Lower leg skin (tissue), 4 donors: ENCODE measurements at regions not wholly inside any gene's neighbourhood (a gene's known extent, or its start where the extent isn't known, plus 50 kb on each side); places are given as distances from the start of the nearest gene placed in this dataset.

Experiments used
- DNase-seq, 2 donors: peaks; one replicate each; pipeline ENCODE4 v3.0.0-alpha.2; 2019; ENCODE audit warnings: low spot score in 2 of 2
- H3K4me3 ChIP-seq: fragments of 200-600 bp; sonication (generic); 2 replicates; pipeline ENCODE4 v1.5.1; 2017; ENCODE audit warnings: mild to moderate bottlenecking, low read depth; ENCODE audit not compliant: poor library complexity, severe bottlenecking
- POLR2A ChIP-seq, 2 donors: fragments of 450-650 bp; IDR thresholded peaks; one replicate each; pipeline ENCODE4 v1.6.1; 2016 to 2017; ENCODE audit warnings: antibody characterized with exemption in 2 of 2, mild to moderate bottlenecking in 1 of 2, moderate library complexity in 1 of 2
- WGBS, 2 donors: methylation state at CpG; one replicate each; pipeline ENCODE4 v1.1.5; 2018; 5-methylcytosine and 5-hydroxymethylcytosine counted together
- intact Hi-C: fragments of 100-400 bp; cut with DNase I; formaldehyde crosslinking; loops from one replicate; pipeline ENCODE4 v1.15.0; 2023; ENCODE audit warnings: low total_unique reads
- TF ChIP-seq, protein P1 (sequence below), 3 donors: fragments of 450-650 bp; IDR thresholded peaks; one replicate each; pipeline ENCODE4 v1.5.1; 2016; ENCODE audit warnings: antibody characterized with exemption in 3 of 3, mild to moderate bottlenecking in 3 of 3, moderate library complexity in 2 of 3

DNA sequence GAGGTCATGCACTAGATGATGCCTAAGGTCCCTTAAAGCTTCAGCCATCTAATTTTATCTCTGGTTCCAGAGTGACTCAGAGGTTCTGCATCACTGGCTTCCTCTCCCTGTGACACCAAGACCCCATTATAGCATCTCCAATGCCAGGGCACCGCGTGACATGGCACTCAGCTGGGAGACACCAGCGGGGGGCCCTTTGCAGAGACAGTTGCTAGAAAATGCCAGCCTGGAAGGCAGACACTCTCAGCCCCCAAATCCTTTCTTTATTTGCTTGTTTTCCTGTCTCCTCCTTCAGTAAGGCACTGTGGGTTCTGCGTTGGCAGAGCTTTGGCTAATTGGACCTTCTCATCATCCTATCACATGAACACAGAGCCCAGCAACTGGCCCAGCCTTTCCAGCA, 123.5 kb upstream of the VRK1 start:
- intact Hi-C loops, result no loop called here
- no peak for TF ChIP-seq POLR2A (IDR thresholded peaks at IDR 0.05)
- TF ChIP-seq, protein P1, sequence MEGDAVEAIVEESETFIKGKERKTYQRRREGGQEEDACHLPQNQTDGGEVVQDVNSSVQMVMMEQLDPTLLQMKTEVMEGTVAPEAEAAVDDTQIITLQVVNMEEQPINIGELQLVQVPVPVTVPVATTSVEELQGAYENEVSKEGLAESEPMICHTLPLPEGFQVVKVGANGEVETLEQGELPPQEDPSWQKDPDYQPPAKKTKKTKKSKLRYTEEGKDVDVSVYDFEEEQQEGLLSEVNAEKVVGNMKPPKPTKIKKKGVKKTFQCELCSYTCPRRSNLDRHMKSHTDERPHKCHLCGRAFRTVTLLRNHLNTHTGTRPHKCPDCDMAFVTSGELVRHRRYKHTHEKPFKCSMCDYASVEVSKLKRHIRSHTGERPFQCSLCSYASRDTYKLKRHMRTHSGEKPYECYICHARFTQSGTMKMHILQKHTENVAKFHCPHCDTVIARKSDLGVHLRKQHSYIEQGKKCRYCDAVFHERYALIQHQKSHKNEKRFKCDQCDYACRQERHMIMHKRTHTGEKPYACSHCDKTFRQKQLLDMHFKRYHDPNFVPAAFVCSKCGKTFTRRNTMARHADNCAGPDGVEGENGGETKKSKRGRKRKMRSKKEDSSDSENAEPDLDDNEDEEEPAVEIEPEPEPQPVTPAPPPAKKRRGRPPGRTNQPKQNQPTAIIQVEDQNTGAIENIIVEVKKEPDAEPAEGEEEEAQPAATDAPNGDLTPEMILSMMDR (IDR thresholded peaks at IDR 0.05), result no peak
- H3K4me3 ChIP-seq, result no peak overlapping the region
- WGBS, 2 donors, result 89 to 95% methylated on average over 4 of the region's 4 CpGs
- peak in 1 of 2 donors; percentile 37 for DNase-seq

DNA sequence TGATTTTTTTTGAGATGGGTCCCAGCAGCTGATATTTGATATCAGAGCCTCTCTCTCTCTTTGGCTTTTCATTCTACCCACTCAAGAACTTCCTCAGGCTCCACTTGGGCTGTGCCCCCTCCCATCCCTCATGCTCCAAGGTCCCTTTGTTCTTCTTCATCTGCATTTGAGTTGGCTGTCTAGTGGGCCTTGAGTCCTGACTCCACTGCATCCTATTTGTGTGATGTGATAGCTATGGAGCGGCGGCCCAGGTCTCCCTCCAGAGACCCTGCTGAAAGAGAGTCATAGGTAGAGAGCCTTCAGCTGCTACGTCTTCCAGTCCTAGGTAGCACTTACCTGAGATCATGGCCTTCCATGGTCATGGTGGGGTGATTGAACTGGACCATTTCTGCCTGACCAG, 123.1 kb upstream of the VRK1 start:
- H3K4me3 ChIP-seq, result no peak overlapping the region
- WGBS, 2 donors, result 85 to 91% methylated on average over 3 of the region's 3 CpGs
- peak in 1 of 2 donors; percentile 62 for DNase-seq
- intact Hi-C loops, result no loop called here
- TF ChIP-seq, protein P1 (IDR thresholded peaks at IDR 0.05), result no peak
- TF ChIP-seq POLR2A (IDR thresholded peaks at IDR 0.05), result no peak

DNA sequence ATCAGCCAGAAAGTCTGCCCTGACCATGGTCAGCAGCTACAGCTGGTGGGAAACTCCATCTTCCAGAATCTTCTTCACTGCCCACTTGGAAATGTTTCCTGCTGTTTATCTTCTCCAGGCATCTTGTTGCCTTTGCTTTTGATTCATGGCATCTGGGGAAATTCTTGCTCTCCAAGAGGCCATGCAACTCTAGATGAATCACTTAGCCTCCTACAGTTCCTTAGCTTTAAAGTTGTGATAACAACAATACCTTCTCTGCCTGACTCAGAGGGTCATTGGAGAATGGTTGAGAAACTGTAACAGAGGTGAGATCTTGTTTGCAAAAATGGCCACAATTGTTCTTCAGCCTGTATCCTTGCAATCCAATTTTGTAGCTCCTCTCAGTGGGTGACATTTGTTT, 121.0 kb upstream of the VRK1 start:
- DNase-seq, result peak in 1 of 2 donors; percentile 2
- intact Hi-C loops, result no loop called here

DNA sequence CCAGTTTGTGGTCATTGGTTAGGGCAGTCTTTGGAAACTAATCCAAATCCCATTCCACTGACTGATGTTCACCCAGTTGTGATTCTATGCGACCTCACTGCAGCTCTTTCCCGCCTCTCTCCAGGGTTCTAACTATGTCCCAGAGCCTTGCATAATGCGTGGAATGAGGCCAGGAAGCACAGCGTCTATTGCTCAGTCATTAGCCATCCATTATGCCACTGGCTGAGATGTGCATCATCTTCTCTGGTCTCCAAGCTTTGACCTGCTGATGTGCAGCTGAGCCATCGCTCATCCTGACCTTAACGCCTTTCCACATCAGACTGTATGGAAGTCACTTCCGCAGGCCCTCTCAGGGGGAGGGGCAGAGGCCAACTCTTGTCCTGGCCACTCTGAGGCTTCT, 115.4 kb upstream of the VRK1 start:
- H3K4me3 ChIP-seq, result no peak overlapping the region
- no peak for TF ChIP-seq POLR2A (IDR thresholded peaks at IDR 0.05)
- TF ChIP-seq, protein P1 (IDR thresholded peaks at IDR 0.05), result no peak
- WGBS, 2 donors, result 71 to 75% methylated on average over 7 of the region's 7 CpGs
- intact Hi-C loops, result no loop called here
- DNase-seq, result no peak

More for the DNA sequence above, 121.0 kb upstream of the VRK1 start:
- no peak overlapping the region for H3K4me3 ChIP-seq
- no peak for TF ChIP-seq POLR2A (IDR thresholded peaks at IDR 0.05)
- TF ChIP-seq, protein P1 (IDR thresholded peaks at IDR 0.05), result no peak

DNA sequence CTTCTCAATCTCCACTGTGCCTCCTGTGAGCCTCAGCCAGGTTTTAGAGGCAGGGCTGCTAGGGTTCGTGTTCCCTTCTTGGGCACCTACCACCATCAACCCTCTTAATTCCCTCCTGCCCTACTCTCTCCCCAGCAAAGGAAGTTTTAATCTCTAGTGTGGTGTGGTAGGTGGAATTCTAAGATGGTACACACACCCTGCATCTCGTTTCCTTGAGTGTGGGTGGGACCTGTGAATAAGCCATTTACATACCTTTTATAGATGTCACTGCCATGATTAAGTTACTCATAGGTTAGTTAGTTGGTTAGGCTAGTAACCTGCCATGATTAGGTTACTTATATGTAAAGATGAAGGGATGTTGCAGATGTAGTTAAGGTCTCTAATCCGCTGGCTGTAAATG, 114.8 kb upstream of the VRK1 start:
- no peak overlapping the region for H3K4me3 ChIP-seq
- WGBS, 2 donors, result 70 to 71% methylated on average over 3 of the region's 3 CpGs
- intact Hi-C loops, result no loop called here
- no peak for DNase-seq
- TF ChIP-seq, protein P1 (IDR thresholded peaks at IDR 0.05), result no peak
- TF ChIP-seq POLR2A (IDR thresholded peaks at IDR 0.05), result no peak

DNA sequence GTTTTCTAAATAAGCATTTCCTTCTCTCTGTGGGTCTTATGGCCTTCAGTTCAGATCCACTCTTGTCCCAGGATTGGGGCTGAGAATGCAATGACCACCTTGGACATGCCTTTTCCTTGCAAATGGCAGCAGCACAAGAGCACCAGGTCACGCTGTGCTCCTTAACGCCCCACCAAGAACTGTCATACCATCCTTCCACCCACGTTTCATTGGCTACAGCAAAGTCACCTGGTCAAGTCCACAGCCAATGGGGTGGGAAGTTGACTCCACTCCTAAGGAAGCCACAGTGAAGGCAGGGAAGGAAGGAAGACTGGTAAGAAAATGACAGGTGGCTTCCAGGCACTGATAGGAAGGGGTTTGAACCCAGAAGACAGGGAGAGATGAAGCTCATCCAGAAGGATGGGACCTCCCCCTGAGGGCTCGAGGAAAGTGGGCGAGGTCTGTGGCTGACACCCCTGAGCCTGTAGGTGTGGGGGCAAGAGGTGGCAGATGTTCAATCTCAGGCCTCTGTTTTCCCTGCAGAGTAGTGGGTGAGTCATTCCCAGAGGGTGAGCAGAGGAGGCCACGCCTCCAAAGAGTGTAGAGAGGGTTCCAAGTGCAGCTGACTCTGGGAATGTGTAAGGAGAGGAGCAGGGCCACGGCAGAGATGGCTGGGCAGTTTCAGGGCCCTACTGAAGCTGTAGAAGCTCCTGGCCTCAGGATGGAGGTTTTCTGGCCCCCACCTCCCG, 113.5 kb upstream of the VRK1 start:
- WGBS, 2 donors, result 80% methylated on average over 8 of the region's 8 CpGs
- no peak for TF ChIP-seq POLR2A (IDR thresholded peaks at IDR 0.05)
- TF ChIP-seq, protein P1 (IDR thresholded peaks at IDR 0.05), result no peak

More for the DNA sequence above, 113.5 kb upstream of the VRK1 start:
- intact Hi-C loops, result no loop called here
- no peak for DNase-seq
- H3K4me3 ChIP-seq, result no peak overlapping the region
